ENCODE measurements at regions not wholly inside any gene's neighbourhood (a gene's known extent, or its start where the extent isn't known, plus 50 kb on each side); places are given as distances from the start of the nearest gene placed in this dataset.

DNA sequence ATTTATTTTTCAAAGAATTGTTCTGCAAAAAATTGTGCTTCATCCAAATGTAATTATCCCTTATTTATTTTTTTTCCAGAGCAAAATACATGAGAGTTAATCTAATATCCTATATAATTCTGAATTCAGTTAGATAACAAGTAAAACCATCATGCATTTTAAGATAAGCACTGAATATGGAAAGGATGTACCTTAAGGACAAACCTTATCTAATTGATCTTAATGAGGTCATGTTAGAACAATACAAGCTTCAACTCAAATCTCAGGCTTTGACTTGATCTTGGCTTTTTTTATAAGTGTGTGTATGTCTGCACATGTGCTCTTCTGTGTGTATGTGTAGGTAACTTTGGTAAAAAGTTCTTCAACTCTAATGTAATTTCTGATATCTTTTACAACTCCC lies 1828.8 kb downstream of the PCDH9 start:
- TF ChIP-seq, protein P1, sequence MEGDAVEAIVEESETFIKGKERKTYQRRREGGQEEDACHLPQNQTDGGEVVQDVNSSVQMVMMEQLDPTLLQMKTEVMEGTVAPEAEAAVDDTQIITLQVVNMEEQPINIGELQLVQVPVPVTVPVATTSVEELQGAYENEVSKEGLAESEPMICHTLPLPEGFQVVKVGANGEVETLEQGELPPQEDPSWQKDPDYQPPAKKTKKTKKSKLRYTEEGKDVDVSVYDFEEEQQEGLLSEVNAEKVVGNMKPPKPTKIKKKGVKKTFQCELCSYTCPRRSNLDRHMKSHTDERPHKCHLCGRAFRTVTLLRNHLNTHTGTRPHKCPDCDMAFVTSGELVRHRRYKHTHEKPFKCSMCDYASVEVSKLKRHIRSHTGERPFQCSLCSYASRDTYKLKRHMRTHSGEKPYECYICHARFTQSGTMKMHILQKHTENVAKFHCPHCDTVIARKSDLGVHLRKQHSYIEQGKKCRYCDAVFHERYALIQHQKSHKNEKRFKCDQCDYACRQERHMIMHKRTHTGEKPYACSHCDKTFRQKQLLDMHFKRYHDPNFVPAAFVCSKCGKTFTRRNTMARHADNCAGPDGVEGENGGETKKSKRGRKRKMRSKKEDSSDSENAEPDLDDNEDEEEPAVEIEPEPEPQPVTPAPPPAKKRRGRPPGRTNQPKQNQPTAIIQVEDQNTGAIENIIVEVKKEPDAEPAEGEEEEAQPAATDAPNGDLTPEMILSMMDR (IDR thresholded peaks at IDR 0.05) = no peak
- TF ChIP-seq ZFX (IDR thresholded peaks at IDR 0.05; ENCODE audit: borderline replicate concordance) = no peak

Measured in 22Rv1 (cell line).